Natural killer cell (primary cell): ENCODE measurements at regions not wholly inside any gene's neighbourhood (a gene's known extent, or its start where the extent isn't known, plus 50 kb on each side); places are given as distances from the start of the nearest gene placed in this dataset.

Experiments used
- ATAC-seq, 3 donors: fragments of 150-1000 bp in 2 of 3; fragments of 200-7000 bp in 1 of 3; cut with Tn5 transposase; 1 replicate in 1 of 3; 2 replicates in 2 of 3; pipeline ENCODE4 v1.10.0; 2021; ENCODE audit warnings: mild to moderate bottlenecking in 2 of 3, moderate library complexity in 2 of 3
- DNase-seq, 2 donors: peaks; one replicate each; pipeline versions ENCODE4 v3.0.0 to v3.0.0-alpha.2; 2013 to 2021; ENCODE audit warnings: mixed read lengths in 1 of 2
- H3K27ac ChIP-seq: one replicate; pipeline ENCODE4 v1.5.1; 2013; ENCODE audit warnings: mild to moderate bottlenecking, low read length
- H3K27me3 ChIP-seq: one replicate; pipeline ENCODE4 v1.6.1; 2013; ENCODE audit warnings: low read length; ENCODE audit not compliant: control insufficient read depth, insufficient read depth
- H3K36me3 ChIP-seq: one replicate; pipeline ENCODE4 v1.6.1; 2013; ENCODE audit warnings: low read length; ENCODE audit not compliant: control insufficient read depth, insufficient read depth
- H3K4me1 ChIP-seq: one replicate; pipeline ENCODE4 v1.6.1; 2013; ENCODE audit warnings: low read length; ENCODE audit not compliant: control insufficient read depth, insufficient read depth
- H3K4me3 ChIP-seq: one replicate; pipeline ENCODE4 v1.5.1; 2013; ENCODE audit warnings: low read length
- H3K9me3 ChIP-seq: one replicate; pipeline ENCODE4 v1.6.1; 2013; ENCODE audit warnings: low read length; ENCODE audit not compliant: control insufficient read depth, insufficient read depth
- H3K27ac Mint-ChIP-seq, 2 donors: one replicate each; pipeline ENCODE4 v1.8.0; 2022; ENCODE audit warnings: mild to moderate bottlenecking in 2 of 2, mixed read lengths in 2 of 2, moderate library complexity in 1 of 2
- H3K27me3 Mint-ChIP-seq, 2 donors: one replicate each; pipeline ENCODE4 v1.8.0; 2022; ENCODE audit warnings: low read depth in 2 of 2, mixed read lengths in 2 of 2
- H3K36me3 Mint-ChIP-seq: one replicate; pipeline ENCODE4 v1.8.0; 2022; ENCODE audit warnings: mixed read lengths
- H3K4me1 Mint-ChIP-seq, 2 donors: one replicate each; pipeline ENCODE4 v1.8.0; 2022; ENCODE audit warnings: mixed read lengths in 2 of 2
- H3K4me3 Mint-ChIP-seq: one replicate; pipeline ENCODE4 v1.8.0; 2022; ENCODE audit warnings: mild to moderate bottlenecking, moderate library complexity, mixed read lengths
- H3K9me3 Mint-ChIP-seq, 2 donors: one replicate each; pipeline ENCODE4 v1.8.0; 2022; ENCODE audit warnings: mixed read lengths in 2 of 2
- WGBS: methylation state at CpG from one replicate; pipeline ENCODE4 v1.1.7; 2013; ENCODE audit warnings: missing lambda C conversion rate; ENCODE audit not compliant: insufficient coverage; 5-methylcytosine and 5-hydroxymethylcytosine counted together
- intact Hi-C: fragments of 100-400 bp; cut with micrococcal nuclease; formaldehyde crosslinking; loops from one replicate; pipeline ENCODE4 v1.14.2; 2022
- TF ChIP-seq, protein P1 (sequence below): fragments of 200-600 bp; IDR thresholded peaks from one replicate; pipeline ENCODE4 v1.8.0; 2022; ENCODE audit warnings: antibody characterized with exemption

DNA sequence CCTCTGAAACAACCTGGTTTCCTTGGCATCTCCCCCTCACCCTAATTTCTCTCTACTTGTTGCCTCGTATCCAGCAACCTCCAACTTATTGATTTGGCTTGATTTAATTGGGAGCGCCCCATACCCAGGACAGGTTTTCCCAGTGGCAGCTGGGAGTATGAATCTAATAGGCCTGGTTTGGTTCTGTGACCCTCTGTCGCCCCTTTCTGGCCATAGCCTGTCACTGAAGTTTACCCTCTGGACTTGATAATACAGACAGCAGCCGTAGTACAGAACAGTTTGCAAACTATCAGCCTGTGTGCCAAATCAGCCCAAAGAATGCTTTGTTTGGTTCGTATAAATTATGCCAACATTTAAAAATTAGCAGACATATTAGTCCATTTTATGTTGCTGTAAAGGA, 525.1 kb upstream of the GOLIM4 start:
- Mint-ChIP-seq H3K27me3 (no peaks in the 10 kb centered on the region), H3K36me3 (no peaks in the 10 kb centered on the region), H3K4me3 (no peak overlapping the region), H3K4me1 (no peaks in the 10 kb centered on the region), H3K9me3 (peaks cover 2% of the 10 kb centered on the region in 2 donors), H3K27ac (no peak overlapping the region)
- ATAC-seq = no peak
- DNase-seq = no peak
- Histone ChIP-seq H3K27me3 (no peaks in the 10 kb centered on the region), H3K27ac (no peak overlapping the region), H3K36me3 (no peaks in the 10 kb centered on the region), H3K4me1 (no peaks in the 10 kb centered on the region), H3K4me3 (no peak overlapping the region), H3K9me3 (no peaks in the 10 kb centered on the region)
- TF ChIP-seq, protein P1, sequence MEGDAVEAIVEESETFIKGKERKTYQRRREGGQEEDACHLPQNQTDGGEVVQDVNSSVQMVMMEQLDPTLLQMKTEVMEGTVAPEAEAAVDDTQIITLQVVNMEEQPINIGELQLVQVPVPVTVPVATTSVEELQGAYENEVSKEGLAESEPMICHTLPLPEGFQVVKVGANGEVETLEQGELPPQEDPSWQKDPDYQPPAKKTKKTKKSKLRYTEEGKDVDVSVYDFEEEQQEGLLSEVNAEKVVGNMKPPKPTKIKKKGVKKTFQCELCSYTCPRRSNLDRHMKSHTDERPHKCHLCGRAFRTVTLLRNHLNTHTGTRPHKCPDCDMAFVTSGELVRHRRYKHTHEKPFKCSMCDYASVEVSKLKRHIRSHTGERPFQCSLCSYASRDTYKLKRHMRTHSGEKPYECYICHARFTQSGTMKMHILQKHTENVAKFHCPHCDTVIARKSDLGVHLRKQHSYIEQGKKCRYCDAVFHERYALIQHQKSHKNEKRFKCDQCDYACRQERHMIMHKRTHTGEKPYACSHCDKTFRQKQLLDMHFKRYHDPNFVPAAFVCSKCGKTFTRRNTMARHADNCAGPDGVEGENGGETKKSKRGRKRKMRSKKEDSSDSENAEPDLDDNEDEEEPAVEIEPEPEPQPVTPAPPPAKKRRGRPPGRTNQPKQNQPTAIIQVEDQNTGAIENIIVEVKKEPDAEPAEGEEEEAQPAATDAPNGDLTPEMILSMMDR = no peak
- intact Hi-C loops = no loop called here
- 81% methylated on average over 5 of the region's 5 CpGs for WGBS

DNA sequence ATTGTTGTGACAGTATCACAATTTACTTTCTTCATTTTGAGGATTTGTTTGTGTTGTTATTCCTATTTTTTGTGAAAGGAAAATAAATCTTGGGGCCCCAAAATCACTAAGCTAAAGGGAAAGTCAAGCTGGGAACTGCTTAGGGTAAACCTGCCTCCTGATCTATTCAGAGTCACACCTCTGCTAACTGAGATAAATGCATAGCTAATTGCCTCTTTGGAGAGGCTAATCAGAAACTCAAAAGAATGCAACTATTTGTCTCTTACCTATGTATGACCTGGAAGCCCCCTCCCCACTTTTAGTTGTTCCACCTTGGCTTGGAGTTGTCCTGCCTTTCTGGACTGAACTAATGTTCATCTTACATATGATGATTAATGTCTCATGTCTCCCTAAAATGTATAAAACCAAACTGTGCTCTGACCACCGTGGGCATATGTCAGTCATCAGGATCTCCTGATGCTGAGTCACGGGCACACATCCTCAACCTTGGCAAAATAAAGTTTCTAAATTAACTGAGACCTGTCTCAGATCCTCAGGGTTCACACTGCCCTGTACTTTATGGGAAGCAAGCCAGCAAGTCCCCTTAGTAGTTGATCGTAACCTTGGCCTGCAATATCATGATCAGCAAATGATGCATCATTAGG, 523.2 kb upstream of the GOLIM4 start:
- Mint-ChIP-seq H3K4me3 (no peak overlapping the region), H3K36me3 (no peaks in the 10 kb centered on the region), H3K27ac (no peak overlapping the region), H3K4me1 (no peaks in the 10 kb centered on the region), H3K27me3 (no peaks in the 10 kb centered on the region), H3K9me3 (peaks cover 0 to 2% of the 10 kb centered on the region in 2 donors)
- H3K9me3 ChIP-seq = no peaks in the 10 kb centered on the region
- no peaks in the 10 kb centered on the region for H3K27me3 ChIP-seq
- no peak overlapping the region for H3K4me3 ChIP-seq
- no peak for DNase-seq
- 54% methylated on average over 3 of the region's 3 CpGs for WGBS
- ATAC-seq = no peak
- no peak overlapping the region for H3K27ac ChIP-seq
- TF ChIP-seq, protein P1 = no peak
- no peaks in the 10 kb centered on the region for H3K4me1 ChIP-seq
- no peaks in the 10 kb centered on the region for H3K36me3 ChIP-seq
- intact Hi-C loops = no loop called here

DNA sequence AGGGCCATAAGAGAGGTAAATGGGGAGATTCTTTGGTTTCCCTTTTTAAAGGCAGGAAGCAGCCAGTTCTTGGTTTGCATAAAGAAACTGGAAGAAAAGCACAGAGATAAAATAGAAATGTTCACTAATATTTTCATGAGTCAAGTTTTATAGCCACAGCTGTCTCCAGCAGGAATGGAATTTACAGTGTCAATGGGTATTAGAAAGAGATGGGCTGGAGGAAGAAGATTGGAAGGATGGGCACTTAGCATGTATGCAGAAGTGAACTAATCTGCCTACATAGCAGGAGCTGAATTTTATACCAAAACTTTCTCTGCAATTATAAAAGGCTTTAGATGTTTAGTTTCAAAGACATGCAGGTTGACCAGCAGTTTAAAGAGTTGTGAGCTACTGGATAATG, 521.9 kb upstream of the GOLIM4 start:
- Histone ChIP-seq H3K36me3 (no peaks in the 10 kb centered on the region), H3K27ac (no peak overlapping the region), H3K4me3 (no peak overlapping the region), H3K4me1 (no peaks in the 10 kb centered on the region), H3K27me3 (no peaks in the 10 kb centered on the region), H3K9me3 (no peaks in the 10 kb centered on the region)
- H3K4me1 Mint-ChIP-seq = no peaks in the 10 kb centered on the region
- ATAC-seq (no peak), DNase-seq (no peak)
- H3K4me3 Mint-ChIP-seq = no peak overlapping the region
- TF ChIP-seq, protein P1 = no peak
- H3K27me3 Mint-ChIP-seq = no peaks in the 10 kb centered on the region
- no peak overlapping the region for H3K27ac Mint-ChIP-seq
- intact Hi-C loops = no loop called here
- H3K36me3 Mint-ChIP-seq = no peaks in the 10 kb centered on the region
- H3K9me3 Mint-ChIP-seq = peaks cover 0 to under 1% of the 10 kb centered on the region in 2 donors

DNA sequence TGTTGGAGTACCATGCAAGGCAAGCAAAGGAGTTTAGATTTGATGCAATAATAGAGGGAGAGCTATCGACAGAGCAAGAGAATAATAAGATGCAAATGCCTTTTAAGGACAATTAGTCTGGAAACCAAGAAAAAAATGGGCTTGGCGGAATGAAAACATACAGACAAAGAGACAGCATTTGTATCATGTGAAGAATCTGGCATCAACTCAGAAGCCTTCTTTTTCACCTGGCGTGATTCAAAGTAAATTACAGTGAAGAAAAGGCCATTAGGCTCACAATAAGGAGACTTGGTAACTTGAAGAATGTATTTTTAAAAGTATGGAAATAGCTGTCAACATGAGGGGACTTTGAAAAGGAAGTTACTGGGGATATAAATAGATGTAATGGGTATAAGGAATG, 521.2 kb upstream of the GOLIM4 start:
- no peak for DNase-seq

More for the DNA sequence above, 521.2 kb upstream of the GOLIM4 start:
- no peak overlapping the region for H3K4me3 Mint-ChIP-seq
- Histone ChIP-seq H3K4me1 (no peaks in the 10 kb centered on the region), H3K9me3 (no peaks in the 10 kb centered on the region), H3K36me3 (no peaks in the 10 kb centered on the region), H3K27me3 (no peaks in the 10 kb centered on the region), H3K27ac (no peak overlapping the region), H3K4me3 (no peak overlapping the region)
- peaks cover 0 to 2% of the 10 kb centered on the region in 2 donors for H3K9me3 Mint-ChIP-seq
- intact Hi-C loops = no loop called here
- H3K27ac Mint-ChIP-seq = no peak overlapping the region
- ATAC-seq = no peak
- no peaks in the 10 kb centered on the region for H3K36me3 Mint-ChIP-seq
- WGBS = 83% methylated on average over 3 of the region's 3 CpGs
- H3K4me1 Mint-ChIP-seq = no peaks in the 10 kb centered on the region
- TF ChIP-seq, protein P1 = no peak
- peaks cover 0 to 4% of the 10 kb centered on the region in 2 donors for H3K27me3 Mint-ChIP-seq
